ENCODE measurements at regions not wholly inside any gene's neighbourhood (a gene's known extent, or its start where the extent isn't known, plus 50 kb on each side); places are given as distances from the start of the nearest gene placed in this dataset.

GRCh38 chr7:12477620-12478019, 74.0 kb upstream of the VWDE start:
- no peak for TF ChIP-seq CTCF (IDR thresholded peaks at IDR 0.05; ENCODE audit: insufficient read depth, low read depth, low read length, missing control alignments)
- no peak overlapping the region for H3K4me3 ChIP-seq (ENCODE audit: low read length)
- DNase-seq (ENCODE audit: low read depth): no peak

GRCh38 chr7:12481722-12482121, 78.1 kb upstream of the VWDE start:
- H3K4me3 ChIP-seq (ENCODE audit: low read length): no peak overlapping the region
- TF ChIP-seq CTCF (IDR thresholded peaks at IDR 0.05; ENCODE audit: insufficient read depth, low read depth, low read length, missing control alignments): no peak
- no peak for DNase-seq (ENCODE audit: low read depth)

GRCh38 chr7:12485845-12486244, 82.2 kb upstream of the VWDE start:
- no peak for TF ChIP-seq CTCF (IDR thresholded peaks at IDR 0.05; ENCODE audit: insufficient read depth, low read depth, low read length, missing control alignments)
- no peak for DNase-seq (ENCODE audit: low read depth)
- no peak overlapping the region for H3K4me3 ChIP-seq (ENCODE audit: low read length)

- DNase-seq (ENCODE audit: low read depth): no peak
- H3K4me3 ChIP-seq (ENCODE audit: low read length): no peak overlapping the region
- TF ChIP-seq CTCF (IDR thresholded peaks at IDR 0.05; ENCODE audit: insufficient read depth, low read depth, low read length, missing control alignments): no peak
These were observed 82.2 kb upstream of the SCIN start for GRCh38 chr7:12488341-12488740.

- peak; percentile 40 for DNase-seq (ENCODE audit: low read depth)
- peak; percentile 50 for TF ChIP-seq CTCF (IDR thresholded peaks at IDR 0.05; ENCODE audit: insufficient read depth, low read depth, low read length, missing control alignments)
- no peak overlapping the region for H3K4me3 ChIP-seq (ENCODE audit: low read length)
These were observed 80.3 kb upstream of the SCIN start for GRCh38 chr7:12490107-12490688.

- no peak for TF ChIP-seq CTCF (IDR thresholded peaks at IDR 0.05; ENCODE audit: insufficient read depth, low read depth, low read length, missing control alignments)
- no peak overlapping the region for H3K4me3 ChIP-seq (ENCODE audit: low read length)
- DNase-seq (ENCODE audit: low read depth): no peak
These were observed 79.6 kb upstream of the SCIN start for GRCh38 chr7:12490940-12491339.

GRCh38 chr7:12491526-12491925, 79.0 kb upstream of the SCIN start:
- DNase-seq (ENCODE audit: low read depth): no peak
- no peak for TF ChIP-seq CTCF (IDR thresholded peaks at IDR 0.05; ENCODE audit: insufficient read depth, low read depth, low read length, missing control alignments)
- H3K4me3 ChIP-seq (ENCODE audit: low read length): no peak overlapping the region

All from epithelial cell of esophagus (primary cell).